22Rv1 (cell line): ENCODE measurements at regions not wholly inside any gene's neighbourhood (a gene's known extent, or its start where the extent isn't known, plus 50 kb on each side); places are given as distances from the start of the nearest gene placed in this dataset.

ENCODE experiments used
- H3K27ac ChIP-seq: fragments of 450-650 bp; 2 replicates; pipeline ENCODE4 v1.5.1; 2017
- CTCF ChIP-seq: fragments of 450-650 bp; IDR thresholded peaks from 2 replicates; pipeline ENCODE4 v1.5.1; 2017; ENCODE audit warnings: mild to moderate bottlenecking
- ZFX ChIP-seq: fragments of 450-650 bp; IDR thresholded peaks from 2 replicates; pipeline ENCODE4 v1.6.1; 2017; ENCODE audit warnings: antibody characterized with exemption, borderline replicate concordance

DNA sequence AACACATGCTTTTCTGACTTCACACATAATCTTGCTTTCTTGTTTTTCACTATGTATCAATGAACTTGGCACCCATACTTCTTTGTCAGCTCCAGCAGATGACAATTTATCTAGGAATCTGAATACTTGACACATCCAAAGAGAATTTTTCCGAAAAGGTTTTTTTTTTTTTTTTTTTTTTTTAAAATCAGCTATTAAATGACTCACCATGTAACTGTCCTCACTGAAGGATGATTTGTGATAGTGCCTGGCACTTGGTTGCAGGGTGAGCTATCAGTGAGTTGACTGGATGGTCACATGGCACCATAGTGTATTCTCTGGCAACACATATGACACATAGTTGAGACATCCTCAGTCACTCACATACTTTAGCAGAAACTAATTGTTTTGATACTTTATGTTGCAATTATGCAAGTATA is 133.4 kb upstream of the E2F8 start:
- H3K27ac ChIP-seq: no peak overlapping the region

DNA sequence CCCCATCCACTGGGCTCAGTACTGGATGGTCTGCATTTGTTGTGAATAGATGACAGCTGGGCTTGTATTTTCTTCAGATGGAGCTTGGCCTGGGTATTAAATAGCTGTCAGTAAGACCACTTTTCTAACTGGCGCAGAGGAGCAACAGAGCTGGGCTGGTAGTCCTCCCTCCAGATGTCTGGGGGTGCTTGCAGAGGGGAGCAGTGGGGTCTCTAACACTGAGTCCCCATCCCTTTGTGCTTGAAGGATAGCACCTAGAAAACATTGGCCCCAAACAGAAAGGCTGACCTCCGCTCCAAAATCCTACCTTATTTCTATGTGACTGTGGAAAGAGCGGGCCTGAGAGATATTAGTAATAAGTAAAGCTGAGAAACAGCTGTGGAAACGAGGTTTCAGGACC is 131.6 kb upstream of the E2F8 start:
- no peak overlapping the region for H3K27ac ChIP-seq
- TF ChIP-seq CTCF (no peak), ZFX (no peak)

More for the DNA sequence above, 133.4 kb upstream of the E2F8 start:
- TF ChIP-seq ZFX (no peak), CTCF (no peak)

DNA sequence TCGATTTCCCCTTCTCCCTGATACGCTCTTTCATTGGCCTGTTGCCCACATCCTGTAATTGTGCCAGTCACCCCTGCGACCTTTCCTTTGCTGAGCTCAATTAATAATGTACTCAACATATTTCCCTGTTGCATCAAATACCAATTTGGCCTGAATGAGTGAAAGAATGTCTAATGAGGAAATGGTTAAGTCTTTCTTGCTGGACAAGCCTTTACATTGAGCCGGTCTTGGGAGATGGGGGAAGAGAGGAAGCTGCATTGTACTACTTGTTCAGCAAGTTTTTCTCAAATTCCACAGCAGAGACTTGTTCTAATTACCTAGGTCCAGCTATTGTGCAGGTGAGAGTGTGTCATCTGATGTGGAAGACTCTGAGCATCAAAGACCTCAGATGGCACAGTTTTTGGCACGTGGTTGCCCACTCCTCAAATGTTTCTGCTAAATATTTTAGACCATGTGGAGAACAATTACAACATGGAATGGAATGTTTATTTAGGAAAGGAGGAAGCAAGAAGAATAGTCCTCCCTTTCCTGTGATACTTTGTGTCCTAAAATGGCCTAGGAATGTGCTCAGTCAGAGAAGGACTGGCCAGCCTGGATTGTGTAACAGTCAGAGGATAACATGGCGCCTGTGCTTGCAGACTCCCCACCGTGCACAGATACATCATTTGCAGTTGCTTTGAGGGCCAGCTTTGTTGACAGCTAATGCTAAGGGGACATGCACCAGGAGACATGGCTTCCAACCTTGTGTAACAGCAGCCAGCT is 129.5 kb upstream of the E2F8 start:
- no peak overlapping the region for H3K27ac ChIP-seq
- no peak for TF ChIP-seq ZFX

DNA sequence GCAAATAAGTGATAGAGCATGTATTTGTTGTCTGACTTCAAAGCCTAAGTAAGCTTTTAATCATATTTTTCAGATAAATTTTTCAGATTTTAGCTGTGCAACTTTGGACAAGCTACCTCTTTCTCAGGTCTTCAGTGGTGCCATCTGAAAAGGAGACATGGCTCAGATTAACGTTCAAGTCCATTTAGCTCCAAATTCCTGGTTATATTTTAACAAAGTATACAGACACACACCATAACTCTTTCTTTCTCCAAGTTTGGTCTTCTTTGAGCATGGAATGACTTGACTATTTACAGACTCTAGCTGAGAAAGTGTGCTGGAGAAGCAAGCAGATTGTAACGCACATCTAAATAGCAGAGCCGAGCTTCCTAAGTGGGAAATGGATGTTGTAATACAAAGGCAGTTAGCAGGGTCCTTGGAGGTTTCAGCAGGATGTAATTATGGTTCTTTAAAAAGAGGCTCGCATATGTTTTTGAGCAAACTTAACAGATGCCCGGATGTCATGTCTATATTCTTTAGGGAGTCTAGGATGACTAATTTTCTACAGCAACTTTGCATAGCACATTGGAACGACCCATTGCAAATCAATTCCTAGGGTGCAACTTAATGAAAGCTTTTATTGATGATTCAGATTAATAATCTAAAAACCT is 128.1 kb upstream of the E2F8 start:
- no peak overlapping the region for H3K27ac ChIP-seq
- TF ChIP-seq CTCF: no peak
- no peak for TF ChIP-seq ZFX

DNA sequence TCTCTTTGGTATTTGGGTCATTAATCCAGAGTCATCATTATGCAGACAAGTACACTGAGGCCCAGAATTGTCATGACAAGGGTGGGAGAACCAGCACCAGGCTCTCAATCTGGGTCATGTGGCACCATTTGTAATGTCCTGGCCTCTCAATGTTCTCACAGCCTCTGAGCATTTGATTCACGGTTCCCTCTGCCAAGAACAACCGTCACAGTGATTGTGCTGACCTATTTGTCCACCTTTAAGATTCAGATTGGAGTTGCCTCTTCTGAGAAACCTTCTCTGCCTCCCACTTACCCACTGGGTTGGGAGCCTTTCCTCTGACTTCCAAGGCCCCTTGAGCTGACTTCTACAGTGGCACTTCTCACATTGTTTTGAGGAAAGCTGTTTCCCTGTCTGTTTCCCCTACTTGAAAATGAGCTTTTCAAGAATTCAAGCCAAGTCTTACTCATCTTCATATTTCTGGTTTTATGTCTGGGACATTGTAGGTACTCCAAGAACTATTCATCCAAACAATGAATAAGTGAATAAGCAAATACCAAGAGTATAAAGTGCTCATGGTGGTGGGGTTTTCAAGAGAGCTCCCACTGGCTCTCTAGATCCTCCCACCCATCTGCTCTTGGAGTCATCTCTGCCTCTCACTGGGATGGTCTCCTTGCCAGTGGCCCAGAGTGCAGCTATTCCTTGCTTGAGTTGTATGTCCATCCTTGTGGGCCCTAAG is 126.4 kb upstream of the E2F8 start:
- TF ChIP-seq ZFX (no peak), CTCF (no peak)
- no peak overlapping the region for H3K27ac ChIP-seq

DNA sequence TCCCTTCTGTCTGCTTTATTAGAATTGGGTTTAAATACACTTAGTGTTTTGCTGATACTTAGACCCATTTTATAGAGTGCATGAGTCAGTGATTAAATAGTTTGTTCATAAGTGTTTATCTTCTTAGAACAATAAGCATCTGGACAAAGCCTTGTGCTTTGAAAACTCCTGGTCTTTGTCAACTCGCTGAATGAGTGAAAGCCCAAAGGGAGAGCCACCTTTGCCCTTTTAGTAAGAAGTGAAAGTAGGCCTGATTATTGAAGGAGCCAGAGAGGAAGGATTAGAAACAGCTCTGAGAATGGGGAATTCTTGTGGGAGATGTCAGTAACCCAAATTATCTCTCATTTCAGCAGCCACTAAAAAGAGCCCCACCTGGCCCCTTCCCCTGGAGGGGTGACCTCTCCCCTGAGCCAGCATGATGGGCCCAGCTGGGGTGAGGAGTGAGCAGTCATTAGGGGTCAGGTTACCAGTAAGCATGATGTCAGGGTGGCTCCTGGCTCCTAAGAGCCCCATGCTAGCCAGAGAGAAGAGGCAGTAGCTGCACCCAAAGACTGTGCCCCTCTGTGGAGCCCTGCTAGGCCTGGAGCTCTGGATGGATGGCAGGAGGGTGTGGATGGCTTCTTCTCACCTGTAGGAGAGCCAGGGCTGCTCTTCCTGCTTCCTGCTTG is 125.1 kb upstream of the E2F8 start:
- H3K27ac ChIP-seq: no peak overlapping the region

More for the DNA sequence above, 125.1 kb upstream of the E2F8 start:
- TF ChIP-seq ZFX: no peak
- TF ChIP-seq CTCF: no peak
